HG03457 (cell line): ENCODE measurements at regions not wholly inside any gene's neighbourhood (a gene's known extent, or its start where the extent isn't known, plus 50 kb on each side); places are given as distances from the start of the nearest gene placed in this dataset.

Experiments used
- ATAC-seq: cut with Tn5 transposase; IDR thresholded peaks from one replicate; pipeline ENCODE4 v1.9.1; 2021; ENCODE audit warnings: moderate number of reproducible peaks; ENCODE audit not compliant: unreplicated experiment

DNA sequence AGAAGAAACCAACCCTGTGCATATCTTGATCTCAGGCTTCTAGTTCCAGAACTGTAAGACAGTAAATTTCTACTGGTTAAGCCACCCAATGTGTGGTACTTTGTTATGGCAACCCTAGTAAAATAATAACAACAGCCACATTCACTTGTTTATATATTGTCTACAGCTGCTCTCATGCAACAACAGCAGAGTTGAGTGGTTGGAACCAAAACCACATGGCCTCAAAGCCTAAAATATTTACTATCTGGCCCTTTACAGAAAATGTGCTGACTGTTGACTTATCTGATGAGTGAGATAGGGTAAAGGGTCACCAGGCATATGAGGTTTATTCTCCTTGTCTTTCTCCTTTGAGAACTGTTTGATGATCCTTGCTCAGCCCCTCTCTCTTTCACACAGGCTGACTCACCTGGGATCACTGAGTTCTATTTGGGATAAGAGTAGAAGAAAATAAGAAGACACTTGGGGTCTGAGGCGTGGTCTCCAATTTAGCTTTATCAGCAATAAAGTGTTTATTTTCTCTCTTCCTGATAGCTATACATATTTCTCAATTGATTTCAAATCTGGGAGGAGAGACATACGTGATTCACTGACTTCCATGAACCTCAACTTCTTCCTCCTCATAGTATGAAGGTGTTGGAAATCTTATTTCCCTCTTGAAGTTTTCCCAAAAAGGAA, 227.5 kb upstream of the STARD13 start:
- no peak for ATAC-seq

DNA sequence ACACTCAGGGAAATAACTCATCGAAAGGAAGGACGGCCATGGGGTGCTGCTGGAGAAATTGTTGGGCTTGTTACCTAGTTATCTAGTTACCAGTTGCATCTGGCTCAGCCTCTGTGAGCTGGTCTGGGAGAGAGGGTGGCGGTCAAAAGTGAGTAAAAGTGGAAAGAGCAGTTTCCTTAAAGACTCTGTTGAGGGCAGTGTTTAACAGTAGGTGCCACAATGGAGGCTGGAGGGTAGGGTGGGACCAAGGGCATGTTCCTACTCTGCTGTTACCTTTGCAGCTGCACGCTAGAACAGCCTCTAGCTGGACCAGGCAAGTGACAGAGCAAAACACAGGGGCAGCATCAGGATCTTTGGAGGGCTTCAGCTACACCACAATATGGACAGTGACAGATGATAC, 228.8 kb upstream of the STARD13 start:
- ATAC-seq = no peak

DNA sequence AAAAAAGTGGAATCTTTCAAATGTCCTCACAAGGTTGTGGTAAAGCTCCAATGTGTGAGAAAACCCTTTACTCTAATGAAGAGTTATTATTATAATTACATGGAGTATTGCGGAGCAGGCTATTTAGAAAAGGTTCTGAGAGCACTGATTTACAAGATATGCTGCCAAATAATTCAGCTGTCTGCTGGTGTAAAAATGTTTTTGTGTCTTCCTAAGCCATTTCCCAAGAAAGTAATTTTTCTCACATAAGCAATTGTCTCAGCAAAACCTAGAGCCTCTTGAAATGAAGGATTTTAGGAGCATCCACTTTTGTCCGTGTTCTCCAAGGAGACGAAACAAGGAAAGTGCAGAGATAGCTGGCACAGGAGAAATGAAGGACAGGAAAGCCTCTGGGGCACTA, 229.6 kb upstream of the STARD13 start:
- ATAC-seq = no peak

DNA sequence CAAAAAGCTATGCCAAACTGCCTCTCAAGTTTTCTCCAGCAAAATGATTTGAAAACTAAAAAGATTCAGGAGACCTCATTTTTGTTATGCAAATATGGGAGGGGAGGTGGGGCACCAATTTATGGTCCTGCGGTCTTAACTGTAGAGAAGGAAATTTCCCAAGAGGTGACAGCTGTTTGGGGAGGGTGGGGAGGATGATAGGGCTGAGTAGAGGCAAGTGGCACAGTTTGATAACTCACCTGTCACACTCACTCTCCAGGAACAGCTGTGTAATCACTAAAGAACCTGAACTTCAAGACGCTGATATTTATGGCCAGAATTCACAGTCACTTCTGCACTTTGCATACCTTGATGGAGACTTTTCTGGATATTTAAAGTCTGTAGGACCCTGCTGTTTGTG, 232.9 kb upstream of the STARD13 start:
- no peak for ATAC-seq

DNA sequence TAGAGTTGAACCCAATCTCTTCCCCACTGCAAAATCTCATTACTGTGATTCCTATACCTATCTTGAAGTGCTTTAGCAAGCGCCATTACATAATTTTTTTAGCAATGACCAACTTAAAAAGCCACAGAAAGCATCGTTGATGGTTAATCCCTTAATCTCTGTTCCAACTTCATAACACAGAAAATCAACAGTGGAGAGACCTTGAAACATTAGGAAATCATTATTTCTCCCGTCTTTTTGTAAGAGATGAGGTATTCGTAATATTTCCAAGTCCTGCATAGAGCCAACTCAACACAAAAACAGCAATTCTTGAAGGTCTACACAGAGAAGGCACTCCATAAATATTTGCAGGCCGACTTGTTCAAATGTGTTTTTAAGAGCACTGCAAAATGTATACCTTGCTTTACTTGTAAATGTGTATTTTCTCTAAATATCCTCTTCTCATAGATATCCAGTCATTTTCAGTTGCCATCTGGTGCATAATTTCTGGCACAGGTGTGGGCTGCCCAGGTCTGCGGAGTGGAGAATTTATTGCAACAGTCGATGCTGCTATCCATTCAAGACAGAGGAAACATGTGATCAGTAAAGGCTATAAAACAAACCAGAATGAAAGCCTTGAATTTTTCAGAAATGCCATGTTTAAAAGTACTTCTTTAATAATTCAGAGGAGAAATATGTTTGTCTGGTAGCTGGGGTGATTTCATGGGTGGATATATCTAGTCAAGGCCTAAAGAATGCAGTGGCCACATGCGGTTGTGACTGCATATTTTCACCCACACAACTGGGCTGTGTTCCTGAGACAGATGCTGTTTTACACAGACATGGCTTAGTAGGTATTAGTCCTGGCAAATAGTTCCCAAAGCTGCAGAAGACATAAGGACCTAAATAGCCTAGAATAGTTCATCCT, 234.3 kb upstream of the STARD13 start:
- ATAC-seq = no peak

DNA sequence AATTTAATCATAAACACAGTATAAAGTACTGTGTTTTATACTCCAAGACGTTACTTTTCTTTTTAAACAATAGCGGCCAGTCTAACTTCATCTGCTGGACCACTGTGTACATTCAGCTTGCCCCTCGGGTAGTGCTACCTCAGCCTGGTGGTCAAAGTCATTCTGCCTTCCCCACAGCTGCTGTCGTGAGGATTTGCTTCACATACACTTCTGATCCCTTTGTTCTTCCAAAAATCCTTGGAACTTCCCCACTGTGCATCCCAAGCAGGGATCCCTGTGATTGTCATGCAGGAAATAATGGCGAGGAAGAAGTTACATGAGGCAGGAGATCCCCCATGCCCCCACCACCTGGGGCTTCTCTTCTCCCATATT, 234.9 kb upstream of the STARD13 start:
- no peak for ATAC-seq

DNA sequence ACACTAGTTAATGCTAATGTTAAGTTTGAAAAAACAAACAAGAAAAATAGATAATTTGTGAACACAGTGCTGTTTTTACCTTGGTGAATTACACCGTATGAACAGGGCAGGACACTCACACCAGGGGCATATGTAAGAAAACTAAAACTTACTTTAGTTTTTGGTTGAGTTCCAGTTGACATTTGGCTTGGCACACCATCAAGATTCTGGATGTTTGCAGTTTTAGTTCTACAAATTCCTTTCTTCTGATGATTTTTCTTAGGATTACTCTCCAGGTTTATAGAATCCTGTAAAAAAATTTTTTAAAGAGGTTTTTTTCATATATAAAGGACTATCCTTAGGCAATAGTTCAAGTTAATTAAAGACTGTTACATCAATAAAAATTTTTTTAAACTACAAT, 238.5 kb upstream of the STARD13 start:
- no peak for ATAC-seq

DNA sequence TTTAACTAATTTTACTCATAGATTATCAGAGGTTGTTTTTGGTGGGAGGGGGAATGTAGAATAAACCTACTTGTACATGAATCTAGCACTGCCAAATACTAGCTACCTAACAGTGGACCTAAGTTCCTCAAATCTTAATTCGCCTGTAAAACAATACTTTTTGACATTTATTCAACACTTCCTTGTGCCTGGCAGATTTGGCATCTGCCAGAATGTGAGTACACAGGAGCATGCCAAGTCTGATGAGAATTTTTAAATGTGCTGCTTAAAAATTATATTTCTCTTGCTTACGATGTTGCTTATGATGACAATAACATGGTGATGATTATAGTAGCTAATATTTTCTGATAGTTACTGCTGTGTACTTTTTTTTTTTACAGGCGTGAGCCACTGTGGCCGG, 240.2 kb upstream of the STARD13 start:
- ATAC-seq = no peak

DNA sequence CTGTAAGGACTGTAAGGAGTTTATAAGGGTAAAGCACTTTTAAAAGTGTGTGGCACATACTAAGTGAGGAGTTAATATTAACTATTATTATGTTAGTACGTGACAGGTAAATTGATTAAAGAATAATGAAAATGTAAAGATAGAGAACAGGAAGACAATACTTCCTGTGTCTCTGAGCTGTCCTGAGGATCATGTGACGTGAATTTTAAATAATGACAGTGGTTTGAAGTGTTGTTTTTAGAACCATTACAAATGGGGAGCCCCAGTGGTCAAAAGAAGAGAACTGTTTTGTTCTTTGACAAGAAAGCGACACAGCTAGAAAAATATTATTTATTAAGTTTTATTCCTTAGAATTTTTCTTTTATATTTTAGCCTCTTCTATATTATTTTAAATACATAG, 241.2 kb upstream of the STARD13 start:
- ATAC-seq = no peak

DNA sequence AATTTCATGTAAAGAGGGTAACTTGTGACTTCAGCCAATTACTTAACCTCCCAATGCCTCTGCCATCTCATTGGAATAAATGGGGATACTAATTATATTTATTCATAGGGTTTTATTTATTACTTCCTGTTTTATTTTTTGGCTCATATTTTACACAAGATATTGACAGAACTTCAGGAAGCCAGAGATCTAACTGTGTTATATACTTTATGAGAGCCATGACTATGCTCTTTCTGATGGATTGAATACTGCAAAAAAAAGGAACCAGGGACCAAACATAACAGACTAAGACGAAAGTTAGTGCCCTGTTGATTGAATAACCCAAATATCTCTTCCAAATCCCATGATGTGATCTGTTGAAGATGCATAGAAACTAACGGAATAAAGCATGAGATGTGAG, 243.3 kb upstream of the STARD13 start:
- no peak for ATAC-seq

DNA sequence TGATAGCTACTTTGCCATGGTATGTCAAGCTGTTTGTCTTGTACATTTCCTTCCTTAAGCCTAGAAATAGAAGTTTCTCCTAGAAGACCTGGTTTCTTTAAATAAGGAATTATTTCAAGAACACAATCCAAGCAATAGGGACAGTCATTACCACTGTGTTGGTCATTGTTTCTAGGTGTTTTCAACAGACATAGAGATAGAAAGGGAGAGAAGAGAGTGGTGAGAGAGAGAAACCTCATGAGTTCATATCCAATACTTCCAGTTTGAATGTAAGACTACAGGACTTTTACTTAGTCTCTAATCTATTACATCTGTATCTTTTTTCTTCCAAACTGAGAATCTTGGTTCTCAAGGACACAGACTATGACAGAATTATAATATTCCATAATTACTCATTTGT, 245.9 kb upstream of the STARD13 start:
- no peak for ATAC-seq

DNA sequence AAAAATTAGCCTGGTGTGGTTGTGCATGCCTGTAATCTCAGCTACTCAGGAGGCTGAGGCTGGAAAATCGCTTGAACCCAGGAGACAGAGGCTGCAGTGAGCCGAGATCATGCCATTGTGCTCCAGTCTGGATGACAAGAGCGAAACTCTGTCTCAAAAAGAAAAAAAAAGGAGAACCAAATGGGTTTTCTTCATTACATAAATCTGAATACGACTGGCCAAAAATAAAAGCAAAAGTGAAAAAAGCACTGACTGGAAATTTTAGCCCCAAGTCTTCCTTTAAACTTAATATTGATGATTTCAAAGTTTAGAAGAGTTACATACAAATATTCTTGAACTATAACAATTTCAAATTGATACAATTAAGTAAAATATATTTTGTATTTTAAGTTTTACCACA, 249.5 kb upstream of the STARD13 start:
- ATAC-seq = no peak

DNA sequence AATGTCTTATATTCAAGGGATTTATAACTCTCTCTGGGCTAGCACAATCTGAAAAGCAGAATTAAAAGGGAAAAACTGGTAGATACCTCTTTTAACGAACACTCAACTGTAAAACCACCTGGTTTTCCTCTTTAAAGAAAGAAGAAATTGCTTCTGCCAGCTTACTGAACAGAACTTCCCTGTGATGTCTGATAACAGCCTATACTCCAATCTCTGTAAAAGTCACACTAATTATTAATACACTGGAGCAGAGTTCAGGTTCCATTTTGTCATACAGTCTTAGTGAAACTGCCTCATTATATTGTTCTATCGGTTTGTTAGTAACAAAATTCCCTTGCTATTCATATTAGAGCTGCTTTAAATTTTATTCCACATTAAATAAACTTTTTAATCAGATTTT, 251.0 kb upstream of the STARD13 start:
- no peak for ATAC-seq

DNA sequence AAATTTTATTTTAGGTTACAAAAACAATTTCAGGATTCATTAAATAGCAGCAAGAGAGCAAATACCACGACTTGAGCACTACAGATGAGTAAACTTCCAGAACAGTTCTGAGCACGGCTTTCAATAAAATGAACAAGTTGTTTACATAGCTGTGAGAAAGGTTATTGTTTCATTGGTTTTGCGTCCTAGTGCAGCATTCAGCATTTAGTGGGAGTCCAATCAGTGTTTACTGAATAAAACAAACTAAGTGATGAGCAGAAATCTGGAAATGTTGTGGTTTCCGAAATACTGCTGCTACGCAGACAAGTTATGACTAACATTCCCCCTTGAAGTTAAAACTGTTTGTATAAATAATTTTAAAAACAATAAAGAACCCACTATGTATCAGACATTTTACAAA, 251.5 kb upstream of the STARD13 start:
- no peak for ATAC-seq

DNA sequence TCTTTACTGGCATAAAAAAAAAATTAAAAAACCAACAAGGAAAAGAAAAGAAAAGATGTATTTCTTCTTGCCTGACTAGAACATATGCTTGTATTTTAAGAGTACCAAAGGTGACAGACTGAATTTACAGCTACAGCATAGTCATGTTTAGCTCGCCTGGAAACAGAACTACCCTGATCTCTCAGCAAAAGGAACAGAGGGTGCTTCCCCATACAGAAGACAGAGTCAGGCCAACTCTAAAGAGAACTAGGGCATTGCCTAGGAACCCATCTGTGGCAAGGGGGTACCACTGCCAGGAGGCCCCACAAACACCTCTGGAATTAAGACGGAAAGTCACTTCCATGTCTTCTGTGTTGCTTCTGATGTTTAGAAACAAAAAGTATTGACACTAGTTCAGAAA, 252.1 kb upstream of the STARD13 start:
- no peak for ATAC-seq

DNA sequence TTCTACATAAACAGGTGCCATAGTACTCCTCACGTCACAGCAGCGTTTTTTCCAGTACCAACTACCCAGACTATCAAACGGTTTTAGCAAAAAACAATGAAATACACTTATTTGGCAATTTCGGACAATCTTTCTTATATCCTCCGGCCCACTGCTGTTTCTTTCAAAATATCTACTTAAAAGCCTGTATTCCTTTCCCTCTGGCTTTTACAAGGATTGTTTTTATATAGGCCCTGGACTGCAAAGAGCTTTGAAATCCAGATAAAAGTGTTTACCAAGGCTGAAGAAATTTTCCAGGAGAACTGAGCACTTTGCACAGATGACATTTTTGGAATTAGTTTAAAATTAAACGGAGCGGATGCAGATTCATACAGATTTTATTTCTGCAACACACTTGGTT, 255.9 kb upstream of the STARD13 start:
- no peak for ATAC-seq

DNA sequence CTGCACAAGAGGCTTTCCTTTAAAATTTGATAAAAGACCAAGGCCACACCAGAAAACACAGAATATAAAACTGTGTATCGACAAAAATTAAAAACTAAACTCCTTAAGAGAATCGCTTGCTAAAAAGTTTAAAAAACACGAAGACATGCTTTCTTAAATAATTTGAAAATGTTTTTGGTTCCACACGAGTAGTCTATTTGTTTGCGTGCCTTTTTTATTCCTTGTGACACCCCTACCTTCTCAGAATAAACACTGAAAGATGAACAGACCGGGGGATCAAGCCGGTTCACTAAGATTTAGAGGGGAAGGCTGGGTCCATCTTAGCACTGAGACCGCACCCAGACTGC, 256.4 kb upstream of the STARD13 start:
- ATAC-seq = no peak

DNA sequence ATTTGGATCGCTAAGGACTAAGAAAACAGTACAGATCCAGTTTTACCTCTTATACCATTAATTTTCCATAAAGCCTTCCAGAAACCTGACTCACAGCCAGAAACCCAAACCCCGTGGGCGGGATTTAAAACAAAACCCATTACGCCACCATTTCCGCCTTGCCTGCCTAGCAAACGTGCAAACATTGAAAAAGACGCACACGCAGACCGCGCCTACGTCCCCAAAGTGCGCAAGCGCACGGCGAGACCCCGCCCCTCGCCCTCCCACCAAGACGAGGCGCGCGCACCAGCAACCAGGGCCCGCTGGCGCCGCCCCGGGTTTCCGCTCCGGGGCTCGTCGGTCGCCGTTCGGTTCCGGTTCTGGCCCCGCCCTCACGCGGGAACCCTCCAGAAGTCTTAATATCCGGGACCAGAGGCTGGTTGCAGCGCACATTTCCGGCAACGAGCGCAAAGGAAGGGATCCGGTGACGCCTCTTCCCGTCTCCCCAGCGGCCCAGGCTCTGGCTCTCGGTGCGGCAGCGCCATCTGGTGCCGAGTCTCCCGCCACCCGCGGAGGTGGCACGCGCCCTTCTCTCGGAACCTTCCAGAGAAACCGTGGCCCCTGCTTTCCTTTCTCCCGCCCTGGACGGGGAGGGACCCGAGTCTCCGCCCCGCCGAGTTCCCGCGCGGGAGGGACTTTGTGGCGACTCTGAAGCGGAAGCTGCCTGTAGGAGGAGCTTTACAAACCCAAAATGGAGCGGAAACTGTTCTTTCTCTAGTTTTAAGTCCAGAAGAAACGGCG, 256.9 kb upstream of the STARD13 start:
- peak; percentile 79 for ATAC-seq

DNA sequence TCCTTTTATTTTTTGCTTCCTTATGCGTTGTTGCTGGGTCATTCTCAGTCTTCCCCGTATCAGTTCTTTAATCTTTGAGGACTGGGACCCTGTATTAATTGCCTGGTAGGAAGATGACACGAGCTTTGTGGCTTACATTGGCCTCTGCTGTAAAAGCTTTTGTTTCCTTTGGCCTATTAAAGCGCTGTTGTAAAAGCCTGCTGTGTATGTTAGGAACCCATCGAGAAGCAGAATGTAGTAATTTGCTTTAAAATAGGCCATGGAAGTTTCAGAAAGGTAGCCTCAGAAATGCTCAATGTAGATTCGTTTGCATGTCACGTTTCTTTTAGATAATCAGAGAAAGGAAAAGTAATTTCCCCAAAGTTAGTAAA, 257.5 kb upstream of the STARD13 start:
- peak; percentile 5 for ATAC-seq

DNA sequence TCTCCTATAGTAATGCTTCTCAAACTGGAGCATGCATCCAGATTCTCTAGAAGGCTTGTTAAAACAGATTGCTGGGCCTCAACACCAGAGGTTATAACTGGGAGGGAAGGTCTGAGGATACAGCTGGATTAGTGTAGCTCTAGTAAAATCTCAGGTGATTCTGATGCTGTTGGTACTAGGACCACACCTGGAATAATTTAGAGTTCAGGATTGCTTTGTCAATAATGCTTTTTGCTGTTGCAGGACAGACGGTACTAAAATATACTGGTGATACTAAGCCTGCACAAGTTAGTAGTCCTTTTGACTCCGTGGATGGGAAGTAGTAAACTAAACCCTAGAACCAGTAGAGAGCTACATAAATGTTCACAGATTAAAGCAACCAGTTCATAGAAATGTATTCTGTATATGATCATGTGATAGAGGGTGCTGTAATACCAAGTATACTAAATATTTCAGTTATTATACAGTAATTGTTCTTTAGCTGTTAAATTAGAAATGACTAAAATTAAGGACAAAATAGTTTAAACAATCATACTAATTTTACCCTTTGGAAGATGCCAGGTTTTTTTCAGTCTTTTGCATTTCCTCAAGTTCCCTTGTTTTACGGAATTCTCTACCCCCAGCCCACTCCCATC, 258.2 kb upstream of the STARD13 start:
- no peak for ATAC-seq

DNA sequence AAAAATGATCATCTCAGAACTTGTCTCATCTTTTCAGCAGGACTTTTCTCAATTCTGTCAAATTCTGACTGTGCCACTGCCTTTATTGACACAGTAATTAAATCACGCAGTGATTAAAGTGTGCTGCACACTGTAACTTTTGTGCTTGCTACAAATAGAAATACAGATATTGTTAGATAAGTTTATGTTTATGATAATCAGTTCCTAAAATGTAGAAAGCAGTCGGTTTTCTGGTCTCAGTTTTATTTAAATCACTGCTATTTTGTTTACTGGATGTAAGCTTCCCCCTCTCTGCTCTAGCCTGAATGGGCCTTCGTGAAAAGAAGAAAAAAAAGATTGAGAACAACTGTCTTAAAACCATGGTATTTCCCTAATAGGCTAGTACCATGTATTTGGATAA, 258.8 kb upstream of the STARD13 start:
- ATAC-seq = no peak

DNA sequence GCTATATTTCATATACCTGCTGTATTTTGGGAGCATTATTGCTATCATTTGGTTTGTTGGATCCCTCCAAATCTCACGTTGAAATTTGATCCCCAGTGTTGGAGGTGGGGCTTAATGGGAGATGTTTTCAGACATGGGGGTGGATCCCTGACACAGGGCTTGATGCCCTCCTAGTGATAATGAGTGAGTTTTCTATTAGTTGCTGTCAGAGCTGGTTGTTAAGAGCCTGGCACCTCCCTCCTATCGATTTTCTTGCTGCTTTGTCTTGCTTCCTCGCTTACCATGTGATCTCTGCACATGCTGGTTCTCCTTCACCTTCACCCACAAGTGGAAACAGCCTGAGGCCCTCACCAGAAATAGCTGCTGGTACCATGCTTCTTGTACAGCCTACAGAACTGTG, 259.9 kb upstream of the STARD13 start:
- ATAC-seq = no peak
